ENCODE measurements at regions not wholly inside any gene's neighbourhood (a gene's known extent, or its start where the extent isn't known, plus 50 kb on each side); places are given as distances from the start of the nearest gene placed in this dataset.

DNA sequence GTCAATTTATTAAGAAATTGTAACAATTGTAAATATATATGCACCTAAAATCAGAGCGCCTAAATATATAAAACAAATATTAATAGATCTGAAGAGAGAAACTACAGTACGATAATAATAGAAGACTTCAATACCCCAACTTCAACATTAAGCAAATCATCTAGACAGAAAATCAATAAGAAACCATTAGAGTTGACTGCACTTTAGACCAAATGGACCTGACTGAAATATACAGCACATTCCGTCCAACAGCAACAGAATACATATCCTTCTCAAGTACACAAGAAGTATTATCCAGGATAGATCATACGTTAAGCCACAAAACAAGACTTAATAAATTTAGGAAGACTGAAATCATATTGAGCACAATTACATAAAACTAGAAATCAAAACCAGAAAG lies 208.7 kb downstream of the MED10 start:
- Histone ChIP-seq H3K36me3 (ENCODE audit: control insufficient read depth in 2 of 2, extremely low read depth in 1 of 2, insufficient read depth in 2 of 2, low read length in 2 of 2) (no peaks in the 10 kb centered on the region), H4K20me1 (replicated peaks; ENCODE audit: control insufficient read depth, extremely low read depth, insufficient read depth, low read length) (no peaks in the 10 kb centered on the region), H3K27ac (ENCODE audit: insufficient read depth, low read depth, low read length) (no peak overlapping the region), H3K9me3 (replicated peaks; ENCODE audit: control insufficient read depth, insufficient read depth, low read length) (no peaks in the 10 kb centered on the region), H3K4me3 (replicated peaks in 1 of 3; ENCODE audit: insufficient read depth in 1 of 3, low read depth in 1 of 3, low read length in 3 of 3) (no peak overlapping the region), H3K4me1 (ENCODE audit: control insufficient read depth, extremely low read depth, insufficient read depth, low read length) (no peaks in the 10 kb centered on the region), H2AFZ (ENCODE audit: low read depth, low read length) (no peak overlapping the region), H3K4me2 (ENCODE audit: insufficient read depth, low read length) (no peak overlapping the region), H3K9ac (replicated peaks; ENCODE audit: extremely low read depth, insufficient read depth, low read length) (no peak overlapping the region), H3K9me1 (replicated peaks; ENCODE audit: control insufficient read depth, extremely low read depth, insufficient read depth, low read length) (no peaks in the 10 kb centered on the region), H3K27me3 (ENCODE audit: control insufficient read depth in 2 of 2, insufficient read depth in 2 of 2, low read length in 2 of 2) (no peaks in the 10 kb centered on the region), H3K79me2 (ENCODE audit: control insufficient read depth, insufficient read depth, low read length) (no peaks in the 10 kb centered on the region)
- no peak for TF ChIP-seq FOS (IDR thresholded peaks at IDR 0.05; ENCODE audit: borderline replicate concordance, insufficient read depth, low read length)
- no peak for TF ChIP-seq GATA2 (IDR thresholded peaks at IDR 0.05; ENCODE audit: insufficient read depth, insufficient read length, low read depth, low read length)
- TF ChIP-seq MYC (IDR thresholded peaks at IDR 0.05; ENCODE audit: low read depth, low read length): no peak
- TF ChIP-seq, protein P1, sequence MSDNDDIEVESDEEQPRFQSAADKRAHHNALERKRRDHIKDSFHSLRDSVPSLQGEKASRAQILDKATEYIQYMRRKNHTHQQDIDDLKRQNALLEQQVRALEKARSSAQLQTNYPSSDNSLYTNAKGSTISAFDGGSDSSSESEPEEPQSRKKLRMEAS (IDR thresholded peaks at IDR 0.05; ENCODE audit: insufficient read depth, insufficient read length): no peak
- no peak for TF ChIP-seq JUN (IDR thresholded peaks at IDR 0.05; ENCODE audit: borderline replicate concordance, insufficient read depth, insufficient read length, low read depth)
- TF ChIP-seq EZH2 (IDR thresholded peaks at IDR 0.05; ENCODE audit: borderline replicate concordance, low read depth, low read length, severe bottlenecking): no peak
- TF ChIP-seq, protein P2, sequence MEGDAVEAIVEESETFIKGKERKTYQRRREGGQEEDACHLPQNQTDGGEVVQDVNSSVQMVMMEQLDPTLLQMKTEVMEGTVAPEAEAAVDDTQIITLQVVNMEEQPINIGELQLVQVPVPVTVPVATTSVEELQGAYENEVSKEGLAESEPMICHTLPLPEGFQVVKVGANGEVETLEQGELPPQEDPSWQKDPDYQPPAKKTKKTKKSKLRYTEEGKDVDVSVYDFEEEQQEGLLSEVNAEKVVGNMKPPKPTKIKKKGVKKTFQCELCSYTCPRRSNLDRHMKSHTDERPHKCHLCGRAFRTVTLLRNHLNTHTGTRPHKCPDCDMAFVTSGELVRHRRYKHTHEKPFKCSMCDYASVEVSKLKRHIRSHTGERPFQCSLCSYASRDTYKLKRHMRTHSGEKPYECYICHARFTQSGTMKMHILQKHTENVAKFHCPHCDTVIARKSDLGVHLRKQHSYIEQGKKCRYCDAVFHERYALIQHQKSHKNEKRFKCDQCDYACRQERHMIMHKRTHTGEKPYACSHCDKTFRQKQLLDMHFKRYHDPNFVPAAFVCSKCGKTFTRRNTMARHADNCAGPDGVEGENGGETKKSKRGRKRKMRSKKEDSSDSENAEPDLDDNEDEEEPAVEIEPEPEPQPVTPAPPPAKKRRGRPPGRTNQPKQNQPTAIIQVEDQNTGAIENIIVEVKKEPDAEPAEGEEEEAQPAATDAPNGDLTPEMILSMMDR (IDR thresholded peaks at IDR 0.05; ENCODE audit: extremely low read depth in 1 of 2, insufficient read depth in 1 of 2, low read depth in 1 of 2, low read length in 2 of 2): no peak
- TF ChIP-seq POLR2A (IDR thresholded peaks at IDR 0.05; ENCODE audit: low read depth, low read length): no peak
- TF ChIP-seq POLR2AphosphoS5 (IDR thresholded peaks at IDR 0.05; ENCODE audit: insufficient read depth, low read depth, low read length): no peak
- POLR2A ChIA-PET: no interaction called here
- no TSS peak for BruUV-seq (replicated peaks)
- no peak for DNase-seq (ENCODE audit: low read depth, low spot score)
- dilution Hi-C loops (cut with MboI; ENCODE audit: extremely low pct_ligation_motif_present, low sequenced_read_pairs): no loop called here
- intact Hi-C loops (cut with micrococcal nuclease): no loop called here
- no peak for FAIRE-seq
- CTCF ChIA-PET: no interaction called here
